ENCODE measurements at regions not wholly inside any gene's neighbourhood (a gene's known extent, or its start where the extent isn't known, plus 50 kb on each side); places are given as distances from the start of the nearest gene placed in this dataset.

DNA sequence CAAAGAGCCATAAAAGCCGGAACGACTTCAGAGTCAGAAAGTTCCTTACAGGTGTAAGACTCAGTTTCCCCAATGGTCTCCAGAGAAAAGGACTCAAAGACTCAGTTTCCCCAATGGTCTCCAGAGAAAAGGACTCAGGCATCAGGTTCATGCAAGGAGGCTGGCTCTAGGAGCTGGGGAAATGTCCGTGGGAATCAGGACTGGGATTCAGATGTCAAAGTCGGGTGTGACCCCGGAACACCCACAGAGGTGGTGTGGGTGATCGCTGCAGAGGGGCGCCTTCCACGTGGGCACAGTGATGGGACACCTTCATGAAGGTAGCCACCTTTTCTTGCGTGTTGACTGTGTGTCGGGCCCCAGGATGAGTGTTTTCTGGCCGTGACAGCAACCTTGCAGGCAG, 340.8 kb downstream of the NPHP4 start:
- TF ChIP-seq, protein P1, sequence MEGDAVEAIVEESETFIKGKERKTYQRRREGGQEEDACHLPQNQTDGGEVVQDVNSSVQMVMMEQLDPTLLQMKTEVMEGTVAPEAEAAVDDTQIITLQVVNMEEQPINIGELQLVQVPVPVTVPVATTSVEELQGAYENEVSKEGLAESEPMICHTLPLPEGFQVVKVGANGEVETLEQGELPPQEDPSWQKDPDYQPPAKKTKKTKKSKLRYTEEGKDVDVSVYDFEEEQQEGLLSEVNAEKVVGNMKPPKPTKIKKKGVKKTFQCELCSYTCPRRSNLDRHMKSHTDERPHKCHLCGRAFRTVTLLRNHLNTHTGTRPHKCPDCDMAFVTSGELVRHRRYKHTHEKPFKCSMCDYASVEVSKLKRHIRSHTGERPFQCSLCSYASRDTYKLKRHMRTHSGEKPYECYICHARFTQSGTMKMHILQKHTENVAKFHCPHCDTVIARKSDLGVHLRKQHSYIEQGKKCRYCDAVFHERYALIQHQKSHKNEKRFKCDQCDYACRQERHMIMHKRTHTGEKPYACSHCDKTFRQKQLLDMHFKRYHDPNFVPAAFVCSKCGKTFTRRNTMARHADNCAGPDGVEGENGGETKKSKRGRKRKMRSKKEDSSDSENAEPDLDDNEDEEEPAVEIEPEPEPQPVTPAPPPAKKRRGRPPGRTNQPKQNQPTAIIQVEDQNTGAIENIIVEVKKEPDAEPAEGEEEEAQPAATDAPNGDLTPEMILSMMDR (conservative IDR thresholded peaks at IDR 0.05; ENCODE audit: low read depth, low read length) = no peak
- DNase-seq (ENCODE audit: low read depth) = no peak
- H3K4me3 ChIP-seq (ENCODE audit: low read depth, low read length) = no peak overlapping the region

DNA sequence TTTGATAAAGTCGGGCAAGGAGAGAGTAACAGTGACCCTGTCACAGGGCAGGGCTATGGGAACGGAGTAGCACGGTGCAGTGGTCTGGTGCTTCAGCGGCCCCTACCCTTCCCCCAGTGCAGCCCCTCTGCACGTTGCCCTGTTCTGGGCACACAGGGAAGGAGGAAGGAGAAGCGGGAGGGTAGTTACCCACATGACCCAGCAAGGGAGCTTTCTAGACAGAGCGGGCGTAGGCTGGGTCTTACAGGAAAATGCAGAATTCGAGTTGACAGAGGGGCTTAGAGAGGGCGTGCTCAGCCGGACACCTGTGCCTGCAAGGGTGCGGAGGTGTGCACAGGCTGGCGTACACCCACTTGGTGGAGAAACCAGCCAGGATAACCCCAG, 341.2 kb downstream of the NPHP4 start:
- TF ChIP-seq, protein P1 (conservative IDR thresholded peaks at IDR 0.05; ENCODE audit: low read depth, low read length) = no peak
- H3K4me3 ChIP-seq (ENCODE audit: low read depth, low read length) = no peak overlapping the region
- DNase-seq (ENCODE audit: low read depth) = no peak

DNA sequence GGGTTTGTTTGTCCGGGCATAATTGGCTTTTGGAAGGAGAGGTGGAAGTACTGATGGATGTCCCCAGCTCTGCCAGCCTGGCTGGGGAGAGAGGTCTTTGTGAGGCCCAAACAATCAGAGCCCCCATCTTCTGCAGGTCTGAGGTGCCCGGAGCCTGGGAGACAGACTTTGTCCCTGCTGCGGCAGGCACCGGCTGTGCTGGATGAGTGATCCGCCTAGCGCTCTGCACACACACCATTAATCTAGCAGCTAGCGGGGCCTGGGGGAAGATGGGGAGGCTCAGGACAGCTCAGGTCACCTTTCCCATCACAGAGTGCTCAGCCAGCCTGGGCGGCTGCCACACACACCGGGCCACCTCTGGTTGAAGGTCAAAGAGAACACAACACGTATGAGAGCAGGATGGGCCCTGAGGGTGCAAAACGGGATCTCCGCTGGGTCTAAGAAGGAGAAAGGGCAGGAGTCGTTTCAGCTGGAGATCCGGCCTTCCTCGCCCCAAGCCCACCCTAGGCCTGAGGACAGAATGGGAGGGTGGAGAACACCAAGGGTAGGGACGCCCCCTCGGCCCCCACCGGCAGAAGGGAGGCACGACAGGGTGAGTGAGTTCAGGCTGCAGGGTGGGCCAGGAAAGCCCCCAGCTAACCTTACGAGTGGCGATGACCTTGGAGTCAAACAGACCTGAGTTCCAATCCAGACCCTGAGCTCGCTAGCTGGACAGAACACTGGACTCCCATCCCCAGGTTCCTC, 341.8 kb downstream of the NPHP4 start:
- no peak overlapping the region for H3K4me3 ChIP-seq (ENCODE audit: low read depth, low read length)
- no peak for DNase-seq (ENCODE audit: low read depth)
- TF ChIP-seq, protein P1 (conservative IDR thresholded peaks at IDR 0.05; ENCODE audit: low read depth, low read length) = no peak

DNA sequence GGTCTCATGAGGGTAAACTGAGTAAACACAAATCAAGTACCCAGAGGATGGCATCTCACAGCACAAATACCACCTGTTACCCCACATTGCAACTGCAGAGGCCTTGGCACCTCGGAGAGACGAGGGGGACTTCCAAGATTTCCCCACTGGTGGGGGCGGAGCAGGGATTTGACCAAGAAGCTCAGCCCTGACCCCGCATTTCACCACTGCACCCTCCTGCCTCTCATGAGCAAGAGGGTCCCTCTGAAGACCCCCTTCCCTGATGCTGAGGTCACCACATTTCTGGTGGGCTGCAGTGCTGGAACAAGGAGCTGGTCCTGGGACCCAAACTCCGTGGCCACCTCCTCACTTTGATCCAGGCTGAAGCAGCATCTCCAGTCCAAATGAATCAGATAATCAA, 342.4 kb downstream of the NPHP4 start:
- no peak for DNase-seq (ENCODE audit: low read depth)
- TF ChIP-seq, protein P1 (conservative IDR thresholded peaks at IDR 0.05; ENCODE audit: low read depth, low read length) = no peak
- H3K4me3 ChIP-seq (ENCODE audit: low read depth, low read length) = no peak overlapping the region

DNA sequence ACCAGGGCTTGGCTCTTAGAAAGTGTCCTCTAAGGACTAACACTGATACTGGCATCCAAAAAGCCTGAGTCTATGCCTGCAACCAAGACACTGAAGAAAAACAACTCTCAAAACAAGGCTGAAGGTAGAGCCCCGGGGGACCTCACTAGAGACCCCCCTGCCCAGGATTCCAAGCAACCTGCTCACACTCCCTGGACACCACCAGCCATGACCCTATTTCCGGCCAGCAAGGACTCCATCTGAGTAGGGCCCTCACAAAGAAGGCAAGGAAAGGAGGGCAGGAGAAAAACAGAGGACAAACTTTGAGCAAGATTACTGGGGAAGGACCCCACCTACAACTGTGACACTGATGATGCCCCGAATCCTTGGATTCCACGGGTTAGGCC, 343.1 kb downstream of the NPHP4 start:
- no peak overlapping the region for H3K4me3 ChIP-seq (ENCODE audit: low read depth, low read length)
- no peak for DNase-seq (ENCODE audit: low read depth)
- TF ChIP-seq, protein P1 (conservative IDR thresholded peaks at IDR 0.05; ENCODE audit: low read depth, low read length) = no peak

DNA sequence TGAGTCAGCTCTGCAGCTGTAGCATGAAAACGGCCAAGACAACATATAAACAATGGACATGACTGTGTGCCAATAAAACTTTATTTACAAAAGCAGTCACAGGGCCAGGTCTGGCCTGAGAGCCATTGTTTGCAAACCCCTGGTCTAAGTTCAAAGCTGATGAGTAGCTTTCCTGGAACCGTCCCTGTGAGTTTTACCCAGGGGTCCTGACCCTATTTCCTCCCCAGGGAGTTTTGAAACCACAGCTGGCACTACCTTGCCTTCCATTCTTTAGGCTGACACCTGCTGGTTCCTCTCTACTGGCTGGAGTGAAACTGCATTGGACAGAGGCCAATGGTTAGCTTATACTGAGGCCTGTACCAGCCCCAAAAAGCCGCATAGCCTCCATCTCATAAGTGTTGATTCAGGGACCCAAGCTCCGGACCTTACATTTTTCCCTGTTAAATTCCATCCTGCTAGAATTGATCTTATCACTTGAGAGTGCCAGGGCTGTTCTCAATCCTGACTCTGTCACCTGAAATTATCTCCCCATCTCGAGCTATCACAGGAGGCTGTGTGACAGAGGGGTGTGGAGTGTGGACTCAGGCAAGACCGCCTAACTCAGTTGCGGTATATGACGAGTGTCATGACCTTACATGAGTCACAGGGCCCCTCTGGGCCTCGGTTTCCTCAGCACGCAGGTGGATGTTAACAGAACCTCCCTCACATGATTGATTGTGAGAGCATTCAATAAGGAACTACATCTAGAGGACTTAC, 343.6 kb downstream of the NPHP4 start:
- DNase-seq (ENCODE audit: low read depth) = no peak
- no peak overlapping the region for H3K4me3 ChIP-seq (ENCODE audit: low read depth, low read length)
- TF ChIP-seq, protein P1 (conservative IDR thresholded peaks at IDR 0.05; ENCODE audit: low read depth, low read length) = no peak

Data from epithelial cell of proximal tubule (primary cell).